Suprapubic skin (tissue), 4 donors: ENCODE measurements at regions not wholly inside any gene's neighbourhood (a gene's known extent, or its start where the extent isn't known, plus 50 kb on each side); places are given as distances from the start of the nearest gene placed in this dataset.

Experiments
- CTCF ChIP-seq, 2 donors: fragments of 200-600 bp in 1 of 2; fragments of 450-650 bp in 1 of 2; sonication (generic) in 1 of 2; IDR thresholded peaks; one replicate each; pipeline ENCODE4 v1.5.1; 2016 to 2019; ENCODE audit warnings: antibody characterized with exemption in 2 of 2, mild to moderate bottlenecking in 1 of 2, moderate library complexity in 1 of 2
- EP300 ChIP-seq: sonication (generic); formaldehyde crosslinking; IDR thresholded peaks from one replicate; pipeline ENCODE4 v1.6.1; 2017; ENCODE audit warnings: antibody characterized with exemption
- POLR2A ChIP-seq, 2 donors: fragments of 450-650 bp; IDR thresholded peaks; one replicate each; pipeline ENCODE4 v1.6.1; 2017; ENCODE audit warnings: antibody characterized with exemption in 2 of 2, mild to moderate bottlenecking in 2 of 2, moderate library complexity in 2 of 2
- POLR2AphosphoS5 ChIP-seq, 3 donors: sonication (generic); formaldehyde crosslinking; IDR thresholded peaks; one replicate each; pipeline ENCODE4 v1.6.1; 2017; ENCODE audit warnings: antibody characterized with exemption in 3 of 3

- TF ChIP-seq CTCF (IDR thresholded peaks at IDR 0.05) (no peak), EP300 (no peak), POLR2A (IDR thresholded peaks at IDR 0.05) (no peak), POLR2AphosphoS5 (IDR thresholded peaks at IDR 0.05) (no peak)
Observed at GRCh38 chr13:84121456-84121855, 239.2 kb upstream of the SLITRK1 start.
